HEK293 (cell line): ENCODE measurements at regions not wholly inside any gene's neighbourhood (a gene's known extent, or its start where the extent isn't known, plus 50 kb on each side); places are given as distances from the start of the nearest gene placed in this dataset.

Source experiments
- CTCF ChIP-seq: fragments of 450-650 bp; formaldehyde crosslinking; IDR thresholded peaks from 2 replicates; pipeline ENCODE4 v1.5.1; 2016; ENCODE audit warnings: missing biosample characterization, missing genetic modification characterization
- ZNF510 ChIP-seq: fragments of 450-650 bp; formaldehyde crosslinking; IDR thresholded peaks from 2 replicates; pipeline ENCODE4 v1.5.1; 2018; ENCODE audit warnings: mild to moderate bottlenecking, missing genetic modification characterization, missing biosample characterization; ENCODE audit not compliant: insufficient replicate concordance
- ZNF555 ChIP-seq: fragments of 450-650 bp; formaldehyde crosslinking; conservative IDR thresholded peaks from 2 replicates; pipeline ENCODE4 v1.5.1; 2017; ENCODE audit warnings: missing biosample characterization, mild to moderate bottlenecking, missing genetic modification characterization, inconsistent platforms

- TF ChIP-seq ZNF510 (tag by site-specific recombination): no peak
- no peak for TF ChIP-seq CTCF (tag by site-specific recombination)
- no peak for TF ChIP-seq ZNF555
Measured at GRCh38 chr3:40911928-40912327, 287.4 kb upstream of the CTNNB1 start.
